NT2/D1 (cell line): ENCODE measurements at regions not wholly inside any gene's neighbourhood (a gene's known extent, or its start where the extent isn't known, plus 50 kb on each side); places are given as distances from the start of the nearest gene placed in this dataset.

Experiments
- DNase-seq: peaks from one replicate; pipeline ENCODE4 v3.0.0-alpha.2; 2011; ENCODE audit warnings: low read depth, low spot score
- H3K27me3 ChIP-seq: 2 replicates; pipeline ENCODE4 v1.6.0; 2011; ENCODE audit warnings: mild to moderate bottlenecking; ENCODE audit not compliant: insufficient read length, insufficient read depth
- H3K36me3 ChIP-seq: 2 replicates; pipeline ENCODE4 v1.6.1; 2011; ENCODE audit warnings: mild to moderate bottlenecking, low read length, mixed read lengths; ENCODE audit not compliant: insufficient read depth, insufficient read length
- H3K4me1 ChIP-seq: 2 replicates; pipeline ENCODE4 v1.5.1; 2011; ENCODE audit not compliant: insufficient read depth, insufficient read length
- H3K4me3 ChIP-seq: 2 replicates; pipeline ENCODE4 v1.5.1; 2011; ENCODE audit warnings: low read depth; ENCODE audit not compliant: insufficient read length
- H3K9ac ChIP-seq: 2 replicates; pipeline ENCODE4 v1.6.0; 2011; ENCODE audit warnings: low read depth; ENCODE audit not compliant: insufficient read length
- H3K9me3 ChIP-seq: 2 replicates; pipeline ENCODE4 v1.5.1; 2011; ENCODE audit warnings: mild to moderate bottlenecking, low read length; ENCODE audit not compliant: insufficient read depth
- SUZ12 ChIP-seq: IDR thresholded peaks from 2 replicates; pipeline ENCODE4 v1.6.1; 2011; ENCODE audit not compliant: insufficient read length, insufficient read depth; ENCODE audit errors: extremely low read depth
- YY1 ChIP-seq: IDR thresholded peaks from 2 replicates; pipeline ENCODE4 v1.6.1; 2011; ENCODE audit not compliant: insufficient read length, insufficient read depth
- ZNF274 ChIP-seq: IDR thresholded peaks from 2 replicates; pipeline ENCODE4 v1.6.1; 2011; ENCODE audit warnings: mild to moderate bottlenecking, low read depth, low read length

- TF ChIP-seq ZNF274 (no peak), SUZ12 (no peak), YY1 (no peak)
These were observed 722.0 kb downstream of the KCNJ2 start for GRCh38 chr17:70891306-70891705.

GRCh38 chr17:70892527-70892926 lies 723.2 kb downstream of the KCNJ2 start:
- H3K9ac ChIP-seq: no peak overlapping the region
- no peak for TF ChIP-seq YY1
- no peak for TF ChIP-seq SUZ12
- no peak for TF ChIP-seq ZNF274
- H3K9me3 ChIP-seq: peaks cover 9% of the 10 kb centered on the region; the same call in 1 of the 2 replicates
- no peaks in the 10 kb centered on the region for H3K27me3 ChIP-seq
- H3K36me3 ChIP-seq: no peaks in the 10 kb centered on the region
- no peak overlapping the region for H3K4me3 ChIP-seq
- DNase-seq: no peak
- no peaks in the 10 kb centered on the region for H3K4me1 ChIP-seq

More at GRCh38 chr17:70891306-70891705, 722.0 kb downstream of the KCNJ2 start:
- Histone ChIP-seq H3K4me3 (no peak overlapping the region), H3K27me3 (no peaks in the 10 kb centered on the region), H3K9me3 (peaks cover 9% of the 10 kb centered on the region; the same call in 1 of the 2 replicates), H3K9ac (no peak overlapping the region), H3K36me3 (no peaks in the 10 kb centered on the region), H3K4me1 (no peaks in the 10 kb centered on the region)
- DNase-seq: no peak

- Histone ChIP-seq H3K4me3 (no peak overlapping the region), H3K9me3 (peaks cover 9% of the 10 kb centered on the region; the same call in 1 of the 2 replicates), H3K27me3 (no peaks in the 10 kb centered on the region), H3K36me3 (no peaks in the 10 kb centered on the region), H3K9ac (no peak overlapping the region), H3K4me1 (no peaks in the 10 kb centered on the region)
- no peak for DNase-seq
- no peak for TF ChIP-seq SUZ12
- no peak for TF ChIP-seq ZNF274
- no peak for TF ChIP-seq YY1
These were observed 727.5 kb downstream of the KCNJ2 start for GRCh38 chr17:70896843-70897242.

- no peak for DNase-seq
- peaks cover 9% of the 10 kb centered on the region; the same call in 1 of the 2 replicates for H3K9me3 ChIP-seq
- H3K36me3 ChIP-seq: no peaks in the 10 kb centered on the region
- TF ChIP-seq SUZ12 (no peak), ZNF274 (no peak), YY1 (no peak)
- no peaks in the 10 kb centered on the region for H3K4me1 ChIP-seq
- H3K4me3 ChIP-seq: no peak overlapping the region
- H3K27me3 ChIP-seq: no peaks in the 10 kb centered on the region
- no peak overlapping the region for H3K9ac ChIP-seq
These were observed 728.1 kb downstream of the KCNJ2 start for GRCh38 chr17:70897446-70897845.

- no peaks in the 10 kb centered on the region for H3K9me3 ChIP-seq
- H3K9ac ChIP-seq: no peak overlapping the region
- no peak for TF ChIP-seq ZNF274
- TF ChIP-seq YY1: no peak
- TF ChIP-seq SUZ12: no peak
- H3K36me3 ChIP-seq: no peaks in the 10 kb centered on the region
- H3K27me3 ChIP-seq: no peaks in the 10 kb centered on the region
- no peaks in the 10 kb centered on the region for H3K4me1 ChIP-seq
- no peak overlapping the region for H3K4me3 ChIP-seq
- DNase-seq: no peak
These were observed 732.5 kb downstream of the KCNJ2 start for GRCh38 chr17:70901870-70902269.

- no peak overlapping the region for H3K4me3 ChIP-seq
- no peaks in the 10 kb centered on the region for H3K27me3 ChIP-seq
- H3K4me1 ChIP-seq: no peaks in the 10 kb centered on the region
- DNase-seq: no peak
- no peak overlapping the region for H3K9ac ChIP-seq
- H3K36me3 ChIP-seq: no peaks in the 10 kb centered on the region
- no peaks in the 10 kb centered on the region for H3K9me3 ChIP-seq
- TF ChIP-seq SUZ12 (no peak), ZNF274 (no peak), YY1 (no peak)
These were observed 736.5 kb downstream of the KCNJ2 start for GRCh38 chr17:70905796-70906195.

- H3K27me3 ChIP-seq: no peaks in the 10 kb centered on the region
- no peak overlapping the region for H3K9ac ChIP-seq
- no peaks in the 10 kb centered on the region for H3K36me3 ChIP-seq
- no peaks in the 10 kb centered on the region for H3K9me3 ChIP-seq
- H3K4me3 ChIP-seq: no peak overlapping the region
- no peak for DNase-seq
- no peaks in the 10 kb centered on the region for H3K4me1 ChIP-seq
- TF ChIP-seq YY1: no peak
These were observed 737.5 kb downstream of the KCNJ2 start for GRCh38 chr17:70906808-70907207.
